GM12873 (cell line): ENCODE measurements at regions not wholly inside any gene's neighbourhood (a gene's known extent, or its start where the extent isn't known, plus 50 kb on each side); places are given as distances from the start of the nearest gene placed in this dataset.

Experiments
- CTCF ChIP-seq: IDR thresholded peaks from 2 replicates; pipeline ENCODE4 v1.5.1; 2012; ENCODE audit warnings: low read depth, mild to moderate bottlenecking, moderate library complexity, low read length, control low read depth; ENCODE audit not compliant: insufficient read depth; ENCODE audit errors: missing control alignments

GRCh38 chr10:106179430-106179829, 985.1 kb downstream of the SORCS1 start:
- TF ChIP-seq CTCF, result no peak

GRCh38 chr10:106175760-106176377, 988.6 kb downstream of the SORCS1 start:
- peak; percentile 28 for TF ChIP-seq CTCF

GRCh38 chr10:106173838-106174237, 990.7 kb downstream of the SORCS1 start:
- no peak for TF ChIP-seq CTCF

GRCh38 chr10:106169241-106169640, 995.3 kb downstream of the SORCS1 start:
- TF ChIP-seq CTCF, result no peak

- no peak for TF ChIP-seq CTCF
These were observed 996.6 kb downstream of the SORCS1 start for GRCh38 chr10:106167946-106168345.

- TF ChIP-seq CTCF, result no peak
These were observed 1006.3 kb downstream of the SORCS1 start for GRCh38 chr10:106158241-106158640.

GRCh38 chr10:106147021-106147420, 1017.5 kb downstream of the SORCS1 start:
- TF ChIP-seq CTCF, result no peak
